WTC11 (cell line): ENCODE measurements at regions not wholly inside any gene's neighbourhood (a gene's known extent, or its start where the extent isn't known, plus 50 kb on each side); places are given as distances from the start of the nearest gene placed in this dataset.

Source experiments
- ATAC-seq: fragments of 200-7000 bp; cut with Tn5 transposase; 2 replicates; pipeline ENCODE4 v1.10.0; 2021; ENCODE audit warnings: mild to moderate bottlenecking, moderate library complexity
- CTCF ChIA-PET: fragments of 300-600 bp; sonication (Branson Sonifier 250); formaldehyde crosslinking; loops from one replicate; lab custom pipeline; 2021; ENCODE audit warnings: antibody characterized with exemption; lab: Charles Lee
- POLR2A ChIA-PET: fragments of 350-600 bp; sonication (Branson Sonifier 250); formaldehyde crosslinking; loops from one replicate; lab custom pipeline; 2021; ENCODE audit warnings: antibody characterized with exemption; lab: Charles Lee
- DNase-seq: peaks from one replicate; pipeline ENCODE4 v3.0.0; 2021; ENCODE audit warnings: low spot score
- H3K27ac Mint-ChIP-seq: 2 replicates; pipeline ENCODE4 v1.8.0; 2021; ENCODE audit warnings: mixed read lengths
- H3K27me3 Mint-ChIP-seq: 2 replicates; pipeline ENCODE4 v1.8.0; 2021; ENCODE audit warnings: low read depth, mild to moderate bottlenecking, moderate library complexity, mixed read lengths
- H3K36me3 Mint-ChIP-seq: 2 replicates; pipeline ENCODE4 v1.8.0; 2021; ENCODE audit warnings: mixed read lengths
- H3K4me1 Mint-ChIP-seq: 2 replicates; pipeline ENCODE4 v1.8.0; 2022; ENCODE audit warnings: mixed read lengths
- H3K4me3 Mint-ChIP-seq: 2 replicates; pipeline ENCODE4 v1.8.0; 2021; ENCODE audit warnings: mild to moderate bottlenecking, moderate library complexity, mixed read lengths
- H3K9me3 Mint-ChIP-seq: 2 replicates; pipeline ENCODE4 v1.8.0; 2021; ENCODE audit warnings: mixed read lengths
- ARID4B ChIP-seq: sonication (generic); formaldehyde crosslinking; IDR thresholded peaks from 2 replicates; pipeline ENCODE4 v1.8.0; 2023; ENCODE audit warnings: missing genetic modification reagents, mild to moderate bottlenecking, borderline replicate concordance
- CBFB ChIP-seq: sonication (generic); formaldehyde crosslinking; IDR thresholded peaks from 2 replicates; pipeline ENCODE4 v1.8.1; 2022; ENCODE audit warnings: mild to moderate bottlenecking, low read depth, missing genetic modification reagents
- E2F5 ChIP-seq: sonication (generic); formaldehyde crosslinking; IDR thresholded peaks from 2 replicates; pipeline ENCODE4 v1.8.1; 2022; ENCODE audit warnings: mild to moderate bottlenecking, moderate library complexity, missing genetic modification reagents
- GRHL2 ChIP-seq: fragments of 250-450 bp; sonication (Bioruptor Pico); IDR thresholded peaks from 2 replicates; pipeline ENCODE4 v1.8.0; 2022; ENCODE audit warnings: mild to moderate bottlenecking, moderate library complexity; ENCODE audit not compliant: insufficient replicate concordance, severe bottlenecking
- IRF1 ChIP-seq: sonication (generic); formaldehyde crosslinking; IDR thresholded peaks from 2 replicates; pipeline ENCODE4 v1.8.0; 2023; ENCODE audit warnings: missing genetic modification reagents
- JAZF1 ChIP-seq: fragments of 250-450 bp; sonication (Bioruptor Pico); IDR thresholded peaks from 2 replicates; pipeline ENCODE4 v1.9.0; 2021; ENCODE audit warnings: moderate library complexity, mild to moderate bottlenecking, inconsistent platforms
- KAT7 ChIP-seq: sonication (generic); formaldehyde crosslinking; IDR thresholded peaks from 2 replicates; pipeline ENCODE4 v1.8.1; 2023; ENCODE audit warnings: missing genetic modification reagents, mild to moderate bottlenecking, borderline replicate concordance
- USF1 ChIP-seq: sonication (generic); formaldehyde crosslinking; IDR thresholded peaks from 2 replicates; pipeline ENCODE4 v1.8.0; 2022; ENCODE audit warnings: mild to moderate bottlenecking, missing genetic modification reagents
- ZBTB43 ChIP-seq: sonication (generic); formaldehyde crosslinking; IDR thresholded peaks from 2 replicates; pipeline ENCODE4 v1.8.1; 2023; ENCODE audit warnings: mild to moderate bottlenecking, missing genetic modification reagents
- ZNF425 ChIP-seq: fragments of 250-450 bp; sonication (Bioruptor Pico); conservative IDR thresholded peaks from 2 replicates; pipeline ENCODE4 v1.9.0; 2021; ENCODE audit warnings: mild to moderate bottlenecking
- ZNF512 ChIP-seq: sonication (generic); formaldehyde crosslinking; IDR thresholded peaks from 2 replicates; pipeline ENCODE4 v1.8.1; 2022; ENCODE audit warnings: missing genetic modification reagents, borderline replicate concordance
- TF ChIP-seq, protein P1 (sequence below): sonication (generic); formaldehyde crosslinking; IDR thresholded peaks from 2 replicates; pipeline ENCODE4 v1.8.1; 2022; ENCODE audit warnings: mild to moderate bottlenecking, missing genetic modification reagents, moderate library complexity, borderline replicate concordance
- TF ChIP-seq, protein P2 (sequence below): fragments of 250-450 bp; sonication (Bioruptor Pico); IDR thresholded peaks from 2 replicates; pipeline ENCODE4 v1.9.0; 2021; ENCODE audit warnings: mild to moderate bottlenecking, borderline replicate concordance

- no peaks in the 10 kb centered on the region; the same call in 1 of the 2 replicates for H3K27me3 Mint-ChIP-seq
- TF ChIP-seq CBFB (CRISPR knock-in tag) (no peak), KAT7 (CRISPR knock-in tag) (no peak), USF1 (CRISPR knock-in tag) (no peak), GRHL2 (CRISPR knock-in tag) (no peak), JAZF1 (CRISPR knock-in tag) (no peak), ARID4B (no peak), ZNF425 (no peak), ZNF512 (CRISPR knock-in tag) (no peak), IRF1 (no peak), E2F5 (CRISPR knock-in tag) (no peak), ZBTB43 (CRISPR knock-in tag) (no peak)
- TF ChIP-seq, protein P1, sequence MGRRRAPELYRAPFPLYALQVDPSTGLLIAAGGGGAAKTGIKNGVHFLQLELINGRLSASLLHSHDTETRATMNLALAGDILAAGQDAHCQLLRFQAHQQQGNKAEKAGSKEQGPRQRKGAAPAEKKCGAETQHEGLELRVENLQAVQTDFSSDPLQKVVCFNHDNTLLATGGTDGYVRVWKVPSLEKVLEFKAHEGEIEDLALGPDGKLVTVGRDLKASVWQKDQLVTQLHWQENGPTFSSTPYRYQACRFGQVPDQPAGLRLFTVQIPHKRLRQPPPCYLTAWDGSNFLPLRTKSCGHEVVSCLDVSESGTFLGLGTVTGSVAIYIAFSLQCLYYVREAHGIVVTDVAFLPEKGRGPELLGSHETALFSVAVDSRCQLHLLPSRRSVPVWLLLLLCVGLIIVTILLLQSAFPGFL (CRISPR knock-in tag), result no peak
- TF ChIP-seq, protein P2, sequence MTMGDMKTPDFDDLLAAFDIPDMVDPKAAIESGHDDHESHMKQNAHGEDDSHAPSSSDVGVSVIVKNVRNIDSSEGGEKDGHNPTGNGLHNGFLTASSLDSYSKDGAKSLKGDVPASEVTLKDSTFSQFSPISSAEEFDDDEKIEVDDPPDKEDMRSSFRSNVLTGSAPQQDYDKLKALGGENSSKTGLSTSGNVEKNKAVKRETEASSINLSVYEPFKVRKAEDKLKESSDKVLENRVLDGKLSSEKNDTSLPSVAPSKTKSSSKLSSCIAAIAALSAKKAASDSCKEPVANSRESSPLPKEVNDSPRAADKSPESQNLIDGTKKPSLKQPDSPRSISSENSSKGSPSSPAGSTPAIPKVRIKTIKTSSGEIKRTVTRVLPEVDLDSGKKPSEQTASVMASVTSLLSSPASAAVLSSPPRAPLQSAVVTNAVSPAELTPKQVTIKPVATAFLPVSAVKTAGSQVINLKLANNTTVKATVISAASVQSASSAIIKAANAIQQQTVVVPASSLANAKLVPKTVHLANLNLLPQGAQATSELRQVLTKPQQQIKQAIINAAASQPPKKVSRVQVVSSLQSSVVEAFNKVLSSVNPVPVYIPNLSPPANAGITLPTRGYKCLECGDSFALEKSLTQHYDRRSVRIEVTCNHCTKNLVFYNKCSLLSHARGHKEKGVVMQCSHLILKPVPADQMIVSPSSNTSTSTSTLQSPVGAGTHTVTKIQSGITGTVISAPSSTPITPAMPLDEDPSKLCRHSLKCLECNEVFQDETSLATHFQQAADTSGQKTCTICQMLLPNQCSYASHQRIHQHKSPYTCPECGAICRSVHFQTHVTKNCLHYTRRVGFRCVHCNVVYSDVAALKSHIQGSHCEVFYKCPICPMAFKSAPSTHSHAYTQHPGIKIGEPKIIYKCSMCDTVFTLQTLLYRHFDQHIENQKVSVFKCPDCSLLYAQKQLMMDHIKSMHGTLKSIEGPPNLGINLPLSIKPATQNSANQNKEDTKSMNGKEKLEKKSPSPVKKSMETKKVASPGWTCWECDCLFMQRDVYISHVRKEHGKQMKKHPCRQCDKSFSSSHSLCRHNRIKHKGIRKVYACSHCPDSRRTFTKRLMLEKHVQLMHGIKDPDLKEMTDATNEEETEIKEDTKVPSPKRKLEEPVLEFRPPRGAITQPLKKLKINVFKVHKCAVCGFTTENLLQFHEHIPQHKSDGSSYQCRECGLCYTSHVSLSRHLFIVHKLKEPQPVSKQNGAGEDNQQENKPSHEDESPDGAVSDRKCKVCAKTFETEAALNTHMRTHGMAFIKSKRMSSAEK, result no peak
- ChIA-PET CTCF (no interaction called here), POLR2A (no interaction called here)
- peaks cover 3% of the 10 kb centered on the region for H3K9me3 Mint-ChIP-seq
- DNase-seq, result no peak
- no peak overlapping the region for H3K27ac Mint-ChIP-seq
- H3K4me1 Mint-ChIP-seq, result peaks cover under 1% of the 10 kb centered on the region; the same call in 1 of the 2 replicates
- H3K36me3 Mint-ChIP-seq, result no peaks in the 10 kb centered on the region
- H3K4me3 Mint-ChIP-seq, result no peak overlapping the region
- ATAC-seq, result no peak
Observed at GRCh38 chr10:121330563-121330962, 267.7 kb downstream of the FGFR2 start.
